PFSK-1 (cell line): ENCODE measurements at regions not wholly inside any gene's neighbourhood (a gene's known extent, or its start where the extent isn't known, plus 50 kb on each side); places are given as distances from the start of the nearest gene placed in this dataset.

Experiments
- FOXP2 ChIP-seq: optimal IDR thresholded peaks from 2 replicates; pipeline ENCODE3; 2011; ENCODE audit warnings: borderline replicate concordance, control low read depth, inconsistent platforms; ENCODE audit not compliant: insufficient read depth; ENCODE audit errors: extremely low read length, extremely low read depth
- POLR2AphosphoS5 ChIP-seq: IDR thresholded peaks from 2 replicates; pipeline ENCODE4 v1.6.1; 2012; ENCODE audit warnings: low read depth, mild to moderate bottlenecking, control low read depth, low read length, moderate library complexity
- REST ChIP-seq, 2 experiments: IDR thresholded peaks; 2 replicates each; pipeline versions ENCODE4 v1.6.1 to v1.8.0; 2011 to 2012; ENCODE audit warnings: low read depth in 2 of 2, low read length in 2 of 2, control low read depth in 1 of 2, inconsistent platforms in 1 of 2, mild to moderate bottlenecking in 1 of 2, moderate library complexity in 1 of 2; ENCODE audit not compliant: insufficient read depth in 1 of 2
- SIN3A ChIP-seq: IDR thresholded peaks from 2 replicates; pipeline ENCODE4 v1.6.1; 2012; ENCODE audit warnings: mild to moderate bottlenecking, low read length, moderate library complexity, borderline replicate concordance; ENCODE audit not compliant: insufficient read depth
- TAF1 ChIP-seq: IDR thresholded peaks from 2 replicates; pipeline ENCODE4 v1.6.1; 2012; ENCODE audit warnings: low read length, control low read depth, borderline replicate concordance; ENCODE audit not compliant: insufficient read depth

- TF ChIP-seq FOXP2: no peak
- TF ChIP-seq SIN3A: no peak
- no peak for TF ChIP-seq REST (IDR thresholded peaks at IDR 0.05; ENCODE audit: insufficient read depth in 1 of 2, low read depth in 2 of 2, low read length in 2 of 2)
- TF ChIP-seq POLR2AphosphoS5: no peak
These were observed 64.0 kb downstream of the BMP2 start for GRCh38 chr20:6831461-6831860.

- TF ChIP-seq TAF1: no peak
- TF ChIP-seq REST (IDR thresholded peaks at IDR 0.05; ENCODE audit: insufficient read depth in 1 of 2, low read depth in 2 of 2, low read length in 2 of 2): no peak
- no peak for TF ChIP-seq FOXP2
- no peak for TF ChIP-seq POLR2AphosphoS5
- no peak for TF ChIP-seq SIN3A
These were observed 65.3 kb downstream of the BMP2 start for GRCh38 chr20:6832811-6833210.

- no peak for TF ChIP-seq TAF1
- no peak for TF ChIP-seq REST (IDR thresholded peaks at IDR 0.05; ENCODE audit: insufficient read depth in 1 of 2, low read depth in 2 of 2, low read length in 2 of 2)
- no peak for TF ChIP-seq SIN3A
- TF ChIP-seq FOXP2: no peak
- TF ChIP-seq POLR2AphosphoS5: no peak
These were observed 68.1 kb downstream of the BMP2 start for GRCh38 chr20:6835609-6836008.

- TF ChIP-seq FOXP2: no peak
- TF ChIP-seq TAF1: no peak
- no peak for TF ChIP-seq REST (IDR thresholded peaks at IDR 0.05; ENCODE audit: insufficient read depth in 1 of 2, low read depth in 2 of 2, low read length in 2 of 2)
- TF ChIP-seq POLR2AphosphoS5: no peak
- no peak for TF ChIP-seq SIN3A
These were observed 69.4 kb downstream of the BMP2 start for GRCh38 chr20:6836821-6837374.

- TF ChIP-seq REST (IDR thresholded peaks at IDR 0.05; ENCODE audit: insufficient read depth in 1 of 2, low read depth in 2 of 2, low read length in 2 of 2): no peak
- no peak for TF ChIP-seq POLR2AphosphoS5
- no peak for TF ChIP-seq FOXP2
- TF ChIP-seq TAF1: no peak
- no peak for TF ChIP-seq SIN3A
These were observed 70.2 kb downstream of the BMP2 start for GRCh38 chr20:6837730-6838129.
